ENCODE measurements at regions not wholly inside any gene's neighbourhood (a gene's known extent, or its start where the extent isn't known, plus 50 kb on each side); places are given as distances from the start of the nearest gene placed in this dataset.

DNA sequence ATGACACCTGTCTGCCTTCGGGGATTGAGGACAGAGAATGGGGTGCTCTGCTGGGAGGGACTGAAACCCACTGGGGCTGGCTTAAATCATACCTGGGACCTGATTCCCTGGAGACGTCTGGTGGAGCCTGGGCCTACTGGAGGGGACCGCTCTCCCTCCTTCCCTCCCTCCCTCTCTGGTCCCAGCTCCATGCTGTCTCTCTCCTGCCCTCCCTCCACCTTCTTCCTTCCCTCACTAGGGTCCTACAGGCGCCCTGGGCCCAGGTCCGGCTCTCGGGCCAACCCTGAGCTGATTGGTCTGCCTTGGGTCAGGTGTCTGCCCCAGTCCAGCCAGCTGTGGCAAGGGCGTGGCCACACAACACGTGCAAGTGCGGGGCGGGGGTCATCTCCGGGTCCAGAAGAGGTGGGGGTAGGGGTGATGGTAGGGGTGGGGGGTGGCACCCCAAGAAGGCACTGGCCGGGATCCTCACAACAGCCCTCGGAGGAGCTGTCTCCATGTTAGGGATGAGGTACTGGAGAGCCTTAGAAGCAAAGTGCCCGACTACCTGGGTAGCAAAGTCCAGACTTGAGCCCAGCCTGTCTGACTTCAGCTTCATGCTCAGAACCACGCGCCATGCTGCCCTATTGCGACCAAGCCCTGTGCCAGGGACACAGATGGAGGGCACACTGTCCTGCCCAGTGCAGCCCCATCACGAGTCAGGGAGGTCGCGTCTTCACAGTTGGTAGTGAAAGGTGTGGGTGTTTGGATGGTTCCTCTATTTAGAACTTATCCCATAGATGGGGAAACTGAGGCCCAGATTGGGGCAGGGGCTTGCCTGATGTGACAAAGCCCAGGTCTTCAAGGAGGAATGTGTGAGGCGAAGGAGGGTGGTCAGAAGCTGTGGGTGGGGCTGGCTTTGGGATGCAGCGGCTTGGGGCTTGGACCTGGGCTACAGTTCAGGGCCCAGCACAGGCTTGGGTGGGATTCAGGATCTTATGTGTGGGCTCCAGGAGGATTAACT, 574.1 kb downstream of the PTPRU start:
- Histone ChIP-seq H3K4me1 (no peaks in the 10 kb centered on the region), H3K27ac (no peak overlapping the region), H3K27me3 (peaks cover 0 to 16% of the 10 kb centered on the region in 2 donors), H3K4me3 (no peak overlapping the region), H3K36me3 (no peaks in the 10 kb centered on the region), H3K9me3 (no peaks in the 10 kb centered on the region)
- DNase-seq: peak in 1 of 2 donors; percentile 48
- TF ChIP-seq, protein P1, sequence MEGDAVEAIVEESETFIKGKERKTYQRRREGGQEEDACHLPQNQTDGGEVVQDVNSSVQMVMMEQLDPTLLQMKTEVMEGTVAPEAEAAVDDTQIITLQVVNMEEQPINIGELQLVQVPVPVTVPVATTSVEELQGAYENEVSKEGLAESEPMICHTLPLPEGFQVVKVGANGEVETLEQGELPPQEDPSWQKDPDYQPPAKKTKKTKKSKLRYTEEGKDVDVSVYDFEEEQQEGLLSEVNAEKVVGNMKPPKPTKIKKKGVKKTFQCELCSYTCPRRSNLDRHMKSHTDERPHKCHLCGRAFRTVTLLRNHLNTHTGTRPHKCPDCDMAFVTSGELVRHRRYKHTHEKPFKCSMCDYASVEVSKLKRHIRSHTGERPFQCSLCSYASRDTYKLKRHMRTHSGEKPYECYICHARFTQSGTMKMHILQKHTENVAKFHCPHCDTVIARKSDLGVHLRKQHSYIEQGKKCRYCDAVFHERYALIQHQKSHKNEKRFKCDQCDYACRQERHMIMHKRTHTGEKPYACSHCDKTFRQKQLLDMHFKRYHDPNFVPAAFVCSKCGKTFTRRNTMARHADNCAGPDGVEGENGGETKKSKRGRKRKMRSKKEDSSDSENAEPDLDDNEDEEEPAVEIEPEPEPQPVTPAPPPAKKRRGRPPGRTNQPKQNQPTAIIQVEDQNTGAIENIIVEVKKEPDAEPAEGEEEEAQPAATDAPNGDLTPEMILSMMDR (IDR thresholded peaks at IDR 0.05): no peak
- intact Hi-C loops (cut with DNase I; ENCODE audit: low total_unique reads): no loop called here

DNA sequence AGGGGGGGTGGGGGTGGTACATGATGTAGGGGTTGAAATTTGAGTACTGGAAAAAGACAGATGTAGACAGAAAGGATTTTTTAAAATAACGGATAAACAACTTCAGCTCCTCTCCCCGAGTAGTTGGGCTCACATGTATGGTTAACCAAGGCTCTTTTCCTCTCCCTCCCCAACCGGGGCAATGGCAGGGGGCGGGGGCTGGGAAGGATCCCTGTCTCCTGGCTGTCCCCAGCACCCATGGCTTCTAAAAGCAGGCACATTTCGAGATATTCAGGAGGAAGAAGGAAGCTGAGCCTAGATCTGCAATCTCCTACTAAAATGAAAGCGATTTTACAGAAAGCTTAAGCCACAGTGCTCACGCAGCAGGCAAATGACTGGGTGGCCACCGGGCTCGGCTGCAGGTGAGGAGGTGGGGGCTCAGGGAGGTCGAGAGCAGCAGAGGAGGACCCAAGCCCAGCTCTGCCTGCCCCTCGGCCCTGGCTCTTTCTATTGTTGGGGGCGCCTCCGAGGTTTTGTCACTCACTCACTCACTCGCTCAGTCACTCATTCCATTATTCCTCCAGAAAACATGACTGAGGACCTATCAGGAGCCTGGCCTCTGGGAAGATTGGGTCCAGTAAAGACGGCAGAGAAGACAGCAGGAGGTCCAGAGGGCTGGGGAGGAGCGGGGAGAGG, 573.3 kb downstream of the PTPRU start:
- intact Hi-C loops (cut with DNase I; ENCODE audit: low total_unique reads): no loop called here
- no peaks in the 10 kb centered on the region for H3K9me3 ChIP-seq
- TF ChIP-seq, protein P1 (IDR thresholded peaks at IDR 0.05): no peak

DNA sequence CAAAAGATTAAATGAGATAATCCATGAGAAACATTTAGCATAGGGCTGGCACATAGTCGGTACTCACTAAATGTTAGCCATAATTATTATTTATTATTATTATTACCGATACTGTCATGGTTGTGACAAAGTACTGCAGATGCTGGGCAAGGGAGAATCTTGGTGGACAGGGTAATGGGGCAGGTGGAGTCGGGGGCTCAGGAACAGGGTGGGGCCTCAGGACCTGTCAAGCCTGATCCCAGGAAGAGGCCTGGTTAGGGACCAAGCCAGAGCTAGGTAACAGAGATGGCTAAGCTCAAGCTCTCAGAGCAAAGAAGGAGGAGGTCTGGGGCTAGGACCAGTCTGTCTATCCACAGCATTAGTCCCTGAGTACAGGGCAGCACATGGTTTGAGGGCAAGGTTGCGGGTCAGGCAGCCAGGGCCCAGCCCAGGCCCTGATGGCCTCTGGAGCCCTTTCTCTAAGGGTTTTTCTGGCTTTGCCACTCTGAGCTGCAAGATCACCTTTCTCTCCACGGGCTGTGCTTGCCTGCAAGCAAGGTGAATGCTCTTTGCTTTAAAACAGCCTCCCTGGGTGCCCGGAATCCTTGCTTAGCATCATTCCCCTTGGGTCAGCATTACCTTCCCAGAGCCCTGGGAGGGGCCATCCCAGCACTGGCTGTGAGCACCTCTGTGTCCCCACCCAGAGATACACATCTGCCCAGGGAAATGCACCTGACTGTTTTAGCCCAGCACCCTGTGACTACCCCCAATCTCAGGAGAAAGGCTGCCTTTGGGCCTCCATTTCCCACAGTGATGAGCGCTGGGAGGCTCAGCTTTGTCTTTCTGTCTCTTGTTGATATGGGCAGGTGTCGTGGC, 572.0 kb downstream of the PTPRU start:
- no peaks in the 10 kb centered on the region for H3K9me3 ChIP-seq
- no peak overlapping the region for H3K4me3 ChIP-seq
- H3K4me1 ChIP-seq: no peaks in the 10 kb centered on the region
- intact Hi-C loops (cut with DNase I; ENCODE audit: low total_unique reads): no loop called here
- H3K27ac ChIP-seq: no peak overlapping the region
- TF ChIP-seq, protein P1 (IDR thresholded peaks at IDR 0.05): no peak
- DNase-seq: peak in 1 of 2 donors; percentile 21
- no peaks in the 10 kb centered on the region for H3K36me3 ChIP-seq
- peaks cover 0 to 18% of the 10 kb centered on the region in 2 donors for H3K27me3 ChIP-seq

More for the DNA sequence above, 573.3 kb downstream of the PTPRU start:
- DNase-seq: peak in 1 of 2 donors; percentile 42
- Histone ChIP-seq H3K4me1 (no peaks in the 10 kb centered on the region), H3K27ac (no peak overlapping the region), H3K36me3 (no peaks in the 10 kb centered on the region), H3K27me3 (peaks cover 0 to 16% of the 10 kb centered on the region in 2 donors), H3K4me3 (no peak overlapping the region)

DNA sequence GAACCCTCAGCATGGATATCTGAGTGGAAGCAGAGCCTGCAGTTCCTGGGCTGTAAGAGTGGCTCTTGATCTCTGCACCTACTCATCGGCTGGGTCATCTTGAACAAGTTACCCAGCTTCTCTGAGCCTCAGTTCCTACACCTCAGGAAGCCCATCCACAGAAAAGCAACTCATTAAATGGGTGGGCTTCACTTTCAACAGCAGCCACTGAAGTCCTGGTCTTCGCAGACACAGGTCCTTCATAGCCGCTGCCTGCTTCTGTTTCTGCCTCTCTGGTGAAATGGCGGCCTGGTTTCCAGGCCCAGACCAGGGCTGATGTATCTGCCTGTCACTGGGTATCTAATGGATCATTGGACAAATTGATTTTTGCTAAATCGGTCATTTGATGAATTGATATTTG, 571.4 kb downstream of the PTPRU start:
- H3K9me3 ChIP-seq: no peaks in the 10 kb centered on the region
- intact Hi-C loops (cut with DNase I; ENCODE audit: low total_unique reads): no loop called here
- H3K4me3 ChIP-seq: no peak overlapping the region
- DNase-seq: peak in 1 of 2 donors; percentile 33
- H3K4me1 ChIP-seq: no peaks in the 10 kb centered on the region
- H3K27ac ChIP-seq: no peak overlapping the region
- peaks cover 0 to 21% of the 10 kb centered on the region in 2 donors for H3K27me3 ChIP-seq
- TF ChIP-seq, protein P1 (IDR thresholded peaks at IDR 0.05): no peak
- H3K36me3 ChIP-seq: no peaks in the 10 kb centered on the region

DNA sequence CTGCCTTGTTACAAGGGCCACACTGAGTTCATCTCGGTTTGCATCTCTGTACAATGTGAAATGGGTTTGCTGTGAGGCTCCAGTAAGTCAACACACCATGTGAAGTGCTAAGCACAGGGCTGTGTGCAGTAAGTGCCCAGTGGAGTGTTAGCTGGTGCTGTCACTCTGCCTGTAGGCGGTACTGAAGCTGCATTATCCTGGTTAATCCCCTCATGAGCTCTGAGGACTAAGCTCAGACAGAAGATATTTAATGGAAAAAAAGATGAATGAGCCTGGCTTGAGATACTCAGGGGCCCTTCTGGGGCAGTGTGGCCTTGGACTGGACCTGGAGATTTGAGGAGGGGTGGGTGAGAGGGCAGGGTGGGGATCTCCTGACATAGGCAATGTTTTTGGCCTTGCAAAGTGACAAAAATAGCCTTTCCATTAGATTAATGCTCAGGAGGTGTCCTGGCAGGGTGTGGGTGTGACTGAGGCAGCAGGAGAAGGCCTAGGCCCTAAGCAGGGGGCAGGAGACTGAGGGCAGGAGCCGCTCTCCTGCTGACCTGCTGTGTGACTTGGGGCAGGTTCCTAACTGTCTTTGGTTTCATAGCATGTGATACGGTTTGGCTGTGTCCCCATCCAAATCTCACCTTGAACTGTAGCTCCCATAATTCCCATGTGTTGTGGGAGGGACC, 570.5 kb downstream of the PTPRU start:
- Histone ChIP-seq H3K36me3 (no peaks in the 10 kb centered on the region), H3K4me1 (no peaks in the 10 kb centered on the region), H3K9me3 (no peaks in the 10 kb centered on the region), H3K27ac (no peak overlapping the region), H3K4me3 (no peak overlapping the region), H3K27me3 (peaks cover 0 to 28% of the 10 kb centered on the region in 2 donors)
- no peak for DNase-seq
- TF ChIP-seq, protein P1 (IDR thresholded peaks at IDR 0.05): no peak
- intact Hi-C loops (cut with DNase I; ENCODE audit: low total_unique reads): no loop called here

Data from tibial artery (tissue), 4 donors.